ENCODE measurements at regions not wholly inside any gene's neighbourhood (a gene's known extent, or its start where the extent isn't known, plus 50 kb on each side); places are given as distances from the start of the nearest gene placed in this dataset.

DNA sequence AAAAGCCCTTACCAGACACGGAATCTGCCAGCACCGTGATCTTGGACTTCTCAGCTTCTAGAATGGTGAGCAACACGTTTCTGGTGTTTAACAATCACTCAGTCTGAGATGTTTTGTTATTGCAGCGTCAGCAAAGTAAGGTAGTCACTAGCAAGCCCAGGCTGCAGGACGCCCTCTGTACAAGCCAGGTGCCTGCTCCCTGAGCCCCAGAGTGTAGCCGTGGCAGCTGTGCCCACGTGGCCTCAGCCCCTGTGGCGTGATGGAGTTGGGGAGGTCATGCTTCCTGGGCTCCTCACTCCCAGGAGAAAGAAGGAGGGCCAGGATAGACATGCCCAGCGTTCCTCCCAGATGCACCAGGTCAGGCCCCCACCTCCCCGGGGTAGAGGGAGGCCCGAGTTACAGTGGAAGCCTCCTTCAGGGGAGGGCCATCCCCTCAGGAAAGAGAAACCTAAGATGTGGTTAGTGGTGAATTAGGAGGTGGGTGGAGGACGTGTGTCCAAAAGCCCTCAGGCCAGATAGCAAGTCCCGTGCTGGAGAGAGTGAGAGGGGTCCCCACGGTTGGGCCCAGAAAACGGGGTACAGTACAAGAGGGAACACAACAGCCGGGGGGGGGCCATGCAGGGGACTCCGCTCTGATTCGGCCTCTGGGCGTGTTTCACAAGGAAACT is 169.6 kb upstream of the SOX1 start:
- TF ChIP-seq POLR2AphosphoS5 (IDR thresholded peaks at IDR 0.05; ENCODE audit: low read depth, low read length) (no peak), SPI1 (IDR thresholded peaks at IDR 0.05; ENCODE audit: low read depth, low read length) (no peak), PAX5 (IDR thresholded peaks at IDR 0.05; ENCODE audit: insufficient read depth, low read length, severe bottlenecking) (no peak), POU2F2 (IDR thresholded peaks at IDR 0.05; ENCODE audit: low read depth, low read length) (no peak), TAF1 (IDR thresholded peaks at IDR 0.05; ENCODE audit: low read depth, low read length) (no peak), POLR2A (IDR thresholded peaks at IDR 0.05; ENCODE audit: low read depth, low read length) (no peak)
- FAIRE-seq (no peak), DNase-seq (ENCODE audit: insufficient read length, low spot score) (no peak)

DNA sequence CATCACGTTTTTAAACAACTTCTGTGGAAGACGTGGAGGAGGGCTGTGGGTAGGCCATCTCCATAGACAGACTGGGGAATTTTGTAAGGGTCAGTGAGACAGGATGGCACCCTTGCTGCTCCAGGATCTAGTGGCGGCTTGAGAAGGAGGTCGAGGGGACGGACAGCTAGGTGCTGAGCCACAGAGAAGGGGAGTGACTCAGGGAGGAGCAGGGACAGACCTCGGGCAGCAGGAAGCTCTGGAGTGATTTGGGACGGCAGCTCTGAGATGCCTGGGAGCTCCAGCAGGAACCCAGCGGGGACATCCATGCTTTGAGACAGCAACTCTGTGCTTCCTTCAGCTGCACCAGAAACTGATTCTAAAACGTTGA is 169.1 kb upstream of the SOX1 start:
- TF ChIP-seq PAX5 (IDR thresholded peaks at IDR 0.05; ENCODE audit: insufficient read depth, low read length, severe bottlenecking) (no peak), TAF1 (IDR thresholded peaks at IDR 0.05; ENCODE audit: low read depth, low read length) (no peak), POLR2A (IDR thresholded peaks at IDR 0.05; ENCODE audit: low read depth, low read length) (no peak), POLR2AphosphoS5 (IDR thresholded peaks at IDR 0.05; ENCODE audit: low read depth, low read length) (no peak), POU2F2 (IDR thresholded peaks at IDR 0.05; ENCODE audit: low read depth, low read length) (no peak), SPI1 (IDR thresholded peaks at IDR 0.05; ENCODE audit: low read depth, low read length) (no peak)
- DNase-seq (ENCODE audit: insufficient read length, low spot score) (no peak), FAIRE-seq (no peak)

DNA sequence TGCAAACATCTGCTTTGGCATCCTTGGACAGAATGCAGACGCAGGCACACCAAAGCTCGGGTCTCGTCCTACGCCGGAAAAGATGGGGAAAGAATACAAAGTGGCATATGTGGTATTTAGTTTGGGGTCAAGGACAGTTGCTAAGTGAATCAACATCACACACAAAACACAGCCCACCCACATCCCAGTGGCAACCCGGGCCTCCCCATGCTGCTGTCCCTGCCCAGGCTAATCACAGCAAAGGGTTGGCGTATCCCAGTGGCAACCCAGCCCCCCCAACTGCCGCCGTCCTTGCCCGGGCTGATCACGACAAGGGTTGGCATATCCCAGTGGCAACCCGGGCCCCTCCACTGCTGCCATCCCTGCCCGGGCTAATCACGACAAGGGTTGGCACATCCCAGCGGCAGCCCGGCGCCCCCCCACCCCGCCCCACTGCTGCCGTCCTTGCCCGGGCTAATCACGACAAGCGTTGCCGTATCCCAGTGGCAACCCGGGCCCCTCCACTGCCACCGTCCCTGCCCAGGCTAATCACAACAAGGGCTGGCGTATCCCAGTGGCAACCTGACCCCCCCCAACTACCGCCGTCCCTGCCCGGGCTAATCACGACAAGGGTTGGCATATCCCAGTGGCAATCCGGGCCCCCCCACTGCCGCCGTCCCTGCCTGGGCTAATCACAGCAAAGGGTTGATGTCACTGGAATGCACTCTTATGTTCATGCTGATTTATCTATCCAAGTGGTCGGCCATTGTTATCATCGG is 167.8 kb upstream of the SOX1 start:
- TF ChIP-seq POU2F2 (IDR thresholded peaks at IDR 0.05; ENCODE audit: low read depth, low read length) = no peak
- TF ChIP-seq POLR2A (IDR thresholded peaks at IDR 0.05; ENCODE audit: low read depth, low read length) = no peak
- no peak for TF ChIP-seq POLR2AphosphoS5 (IDR thresholded peaks at IDR 0.05; ENCODE audit: low read depth, low read length)
- TF ChIP-seq PAX5 (IDR thresholded peaks at IDR 0.05; ENCODE audit: insufficient read depth, low read length, severe bottlenecking) = no peak
- TF ChIP-seq TAF1 (IDR thresholded peaks at IDR 0.05; ENCODE audit: low read depth, low read length) = no peak
- TF ChIP-seq SPI1 (IDR thresholded peaks at IDR 0.05; ENCODE audit: low read depth, low read length) = no peak

DNA sequence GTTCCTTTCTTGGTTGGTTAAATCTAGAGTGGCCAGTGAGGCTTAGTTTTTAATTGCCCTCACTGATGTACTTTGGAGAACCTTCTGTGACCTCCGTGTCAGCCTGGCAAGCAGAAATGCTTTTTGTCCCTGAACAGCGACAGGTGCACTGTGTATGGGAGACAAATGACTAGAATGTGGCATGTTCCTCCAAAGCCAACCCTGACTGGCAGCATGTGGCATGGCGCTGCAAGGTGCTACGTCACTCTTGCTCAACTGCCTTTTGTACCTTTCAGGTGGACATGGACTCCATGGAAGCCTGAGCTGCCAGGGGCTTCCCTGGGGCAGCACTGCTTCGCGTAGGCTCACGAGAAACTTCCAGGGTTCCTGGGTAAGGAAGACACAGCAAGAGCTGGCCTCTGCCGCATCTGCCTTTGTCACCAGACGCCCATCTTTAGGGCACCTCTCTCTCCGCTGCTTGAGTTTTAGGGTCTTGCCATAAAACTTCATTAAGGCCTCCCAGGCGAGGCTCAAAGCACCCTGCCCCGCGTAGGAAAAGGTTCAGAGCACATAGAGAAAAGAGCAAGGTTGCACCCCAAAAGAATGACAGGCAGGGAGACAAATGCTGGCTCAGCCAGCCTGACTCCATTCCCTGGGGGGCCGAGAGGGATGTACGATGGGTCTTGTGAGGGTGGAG is 167.1 kb upstream of the SOX1 start:
- DNase-seq (ENCODE audit: insufficient read length, low spot score) = no peak
- no peak for FAIRE-seq
- TF ChIP-seq POLR2A (IDR thresholded peaks at IDR 0.05; ENCODE audit: low read depth, low read length) (no peak), SPI1 (IDR thresholded peaks at IDR 0.05; ENCODE audit: low read depth, low read length) (no peak), PAX5 (IDR thresholded peaks at IDR 0.05; ENCODE audit: insufficient read depth, low read length, severe bottlenecking) (no peak), TAF1 (IDR thresholded peaks at IDR 0.05; ENCODE audit: low read depth, low read length) (no peak), POLR2AphosphoS5 (IDR thresholded peaks at IDR 0.05; ENCODE audit: low read depth, low read length) (no peak), POU2F2 (IDR thresholded peaks at IDR 0.05; ENCODE audit: low read depth, low read length) (no peak)

More for the DNA sequence above, 167.8 kb upstream of the SOX1 start:
- DNase-seq (ENCODE audit: insufficient read length, low spot score) (no peak), FAIRE-seq (no peak)

DNA sequence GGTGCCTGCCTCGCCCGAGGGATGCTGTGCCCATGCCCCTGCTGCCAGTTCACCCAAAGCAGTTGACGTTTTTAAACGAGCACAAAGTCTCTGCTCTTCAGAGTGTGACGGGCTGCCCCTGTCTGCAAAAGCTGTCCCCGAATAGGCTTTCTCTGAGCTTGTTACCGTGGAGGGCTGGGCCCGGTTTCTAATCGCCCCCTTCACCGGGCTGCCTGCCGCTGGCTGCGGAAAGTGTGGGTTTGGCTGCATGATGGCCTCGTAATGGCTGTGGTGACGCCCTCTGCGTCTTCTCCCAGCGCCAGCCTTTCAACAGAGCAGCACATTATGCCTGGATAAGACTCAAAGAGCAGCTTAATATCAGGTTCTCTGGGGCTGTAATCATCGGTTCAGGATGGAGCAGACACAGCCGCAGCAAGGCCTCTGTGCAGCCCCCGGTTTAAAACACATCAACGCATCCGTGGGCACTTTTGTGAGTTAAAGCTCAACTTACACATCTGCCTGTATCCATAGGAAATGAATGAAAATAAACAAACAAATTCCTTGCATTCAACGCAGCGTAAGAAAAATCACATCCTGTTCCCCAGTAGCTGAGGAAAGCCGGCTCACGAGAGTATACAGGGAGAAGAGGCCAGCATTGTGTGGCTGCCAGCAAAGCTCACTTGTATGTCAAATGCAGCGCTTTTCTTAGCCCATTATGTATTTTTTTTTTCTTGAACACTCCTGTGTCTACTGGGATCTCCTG is 166.4 kb upstream of the SOX1 start:
- no peak for TF ChIP-seq POU2F2 (IDR thresholded peaks at IDR 0.05; ENCODE audit: low read depth, low read length)
- FAIRE-seq = no peak
- DNase-seq (ENCODE audit: insufficient read length, low spot score) = no peak

DNA sequence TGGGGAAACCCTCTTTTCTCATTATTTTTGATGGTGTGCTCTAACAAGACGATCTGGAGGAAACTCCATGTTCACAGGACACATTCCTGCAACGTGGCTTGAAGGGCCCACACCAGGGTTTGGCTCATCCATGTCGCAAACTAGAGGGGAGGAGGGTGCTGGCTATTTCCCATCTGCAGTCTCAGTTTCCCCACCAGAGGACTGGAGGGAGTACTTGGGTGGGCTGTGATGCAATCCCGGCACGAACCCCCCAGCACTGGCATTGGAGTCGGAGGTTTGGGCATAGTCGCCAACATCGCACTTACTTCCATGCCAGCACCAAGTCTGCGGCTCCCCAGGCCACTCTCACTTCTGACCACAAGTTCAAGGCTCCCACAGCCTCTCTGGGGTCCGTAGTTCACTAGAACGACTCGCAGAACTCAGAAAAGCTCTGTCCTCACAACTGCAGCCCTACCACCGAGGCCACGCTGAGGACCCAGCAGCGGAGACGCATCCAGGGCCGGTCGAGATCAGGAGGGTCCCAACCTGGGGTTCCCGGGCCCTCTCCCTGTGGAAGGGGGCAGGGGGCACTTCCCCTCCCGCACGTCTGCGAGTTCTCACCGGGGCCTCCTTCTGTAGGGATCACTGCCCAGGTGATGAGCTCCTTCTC is 165.6 kb upstream of the SOX1 start:
- FAIRE-seq (no peak), DNase-seq (ENCODE audit: insufficient read length, low spot score) (no peak)

DNA sequence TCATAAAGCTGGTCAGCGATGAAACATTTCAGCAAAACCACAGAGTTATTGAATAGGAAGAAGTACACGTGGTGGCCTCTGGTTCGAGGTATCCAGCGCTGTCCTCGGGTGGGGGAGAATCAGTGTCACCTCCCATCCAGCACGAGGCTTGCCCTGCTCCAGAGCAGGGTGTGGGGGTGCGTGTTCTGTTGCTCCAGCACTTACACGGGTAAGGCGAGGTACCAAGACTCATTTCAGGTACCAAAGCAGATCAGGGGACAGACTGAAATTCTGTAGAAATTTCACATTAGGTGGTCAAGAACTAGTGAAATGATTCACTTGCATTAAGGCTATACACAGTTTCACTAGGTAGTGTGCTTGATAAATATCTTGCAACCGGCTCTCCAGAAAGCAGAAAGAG is 164.2 kb upstream of the SOX1 start:
- DNase-seq (ENCODE audit: insufficient read length, low spot score) = no peak
- TF ChIP-seq POLR2A (IDR thresholded peaks at IDR 0.05; ENCODE audit: low read depth, low read length) = no peak
- TF ChIP-seq PAX5 (IDR thresholded peaks at IDR 0.05; ENCODE audit: insufficient read depth, low read length, severe bottlenecking) = no peak
- FAIRE-seq = no peak

More for the DNA sequence above, 165.6 kb upstream of the SOX1 start:
- TF ChIP-seq TAF1 (IDR thresholded peaks at IDR 0.05; ENCODE audit: low read depth, low read length) (no peak), POLR2A (IDR thresholded peaks at IDR 0.05; ENCODE audit: low read depth, low read length) (no peak), POLR2AphosphoS5 (IDR thresholded peaks at IDR 0.05; ENCODE audit: low read depth, low read length) (no peak), SPI1 (IDR thresholded peaks at IDR 0.05; ENCODE audit: low read depth, low read length) (no peak), PAX5 (IDR thresholded peaks at IDR 0.05; ENCODE audit: insufficient read depth, low read length, severe bottlenecking) (no peak), POU2F2 (IDR thresholded peaks at IDR 0.05; ENCODE audit: low read depth, low read length) (no peak)

DNA sequence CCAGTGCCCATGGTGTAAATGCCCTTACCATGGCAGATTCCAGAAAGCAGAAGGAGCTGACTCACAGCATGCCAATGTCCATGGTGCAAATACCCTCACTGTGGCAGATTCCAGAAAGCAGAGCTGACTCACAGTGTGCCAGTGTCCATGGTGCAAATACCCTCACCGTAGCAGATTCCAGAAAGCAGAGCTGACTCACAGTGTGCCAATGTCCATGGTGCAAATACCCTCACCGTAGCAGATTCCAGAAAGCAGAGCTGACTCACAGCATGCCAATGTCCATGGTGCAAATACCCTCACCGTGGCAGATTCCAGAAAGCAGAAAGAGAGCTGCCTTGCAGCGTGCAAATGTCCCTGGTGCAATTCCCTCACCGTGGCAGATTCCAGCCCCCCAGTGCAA is 163.8 kb upstream of the SOX1 start:
- DNase-seq (ENCODE audit: insufficient read length, low spot score) (no peak), FAIRE-seq (no peak)
- TF ChIP-seq PAX5 (IDR thresholded peaks at IDR 0.05; ENCODE audit: insufficient read depth, low read length, severe bottlenecking) (no peak), SPI1 (IDR thresholded peaks at IDR 0.05; ENCODE audit: low read depth, low read length) (no peak)

DNA sequence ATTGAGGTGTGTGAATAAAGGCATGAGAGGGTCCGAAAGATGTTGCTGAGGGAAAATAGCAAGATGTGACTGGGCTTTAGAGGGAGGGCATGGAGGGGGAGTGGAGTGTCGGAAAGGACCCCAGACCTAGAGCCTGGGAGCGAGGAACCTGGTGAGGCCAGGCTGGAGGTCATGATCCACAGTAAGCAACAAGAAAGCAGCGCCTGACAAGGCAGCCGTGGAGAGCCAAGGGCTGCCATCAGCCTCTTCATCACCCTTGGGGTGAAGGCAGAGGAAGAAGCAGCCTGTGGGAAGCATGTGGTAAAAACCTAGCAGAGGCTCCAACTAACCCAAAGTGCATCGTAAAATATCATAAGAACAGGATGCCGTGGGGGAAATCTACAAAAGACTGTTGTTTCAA is 162.8 kb upstream of the SOX1 start:
- DNase-seq (ENCODE audit: insufficient read length, low spot score) (no peak), FAIRE-seq (no peak)
- no peak for TF ChIP-seq SPI1 (IDR thresholded peaks at IDR 0.05; ENCODE audit: low read depth, low read length)
- TF ChIP-seq POU2F2 (IDR thresholded peaks at IDR 0.05; ENCODE audit: low read depth, low read length) = no peak
- no peak for TF ChIP-seq PAX5 (IDR thresholded peaks at IDR 0.05; ENCODE audit: insufficient read depth, low read length, severe bottlenecking)
- no peak for TF ChIP-seq POLR2AphosphoS5 (IDR thresholded peaks at IDR 0.05; ENCODE audit: low read depth, low read length)
- no peak for TF ChIP-seq TAF1 (IDR thresholded peaks at IDR 0.05; ENCODE audit: low read depth, low read length)
- no peak for TF ChIP-seq POLR2A (IDR thresholded peaks at IDR 0.05; ENCODE audit: low read depth, low read length)

All from GM12891 (cell line).